ENCODE measurements at regions not wholly inside any gene's neighbourhood (a gene's known extent, or its start where the extent isn't known, plus 50 kb on each side); places are given as distances from the start of the nearest gene placed in this dataset.

DNA sequence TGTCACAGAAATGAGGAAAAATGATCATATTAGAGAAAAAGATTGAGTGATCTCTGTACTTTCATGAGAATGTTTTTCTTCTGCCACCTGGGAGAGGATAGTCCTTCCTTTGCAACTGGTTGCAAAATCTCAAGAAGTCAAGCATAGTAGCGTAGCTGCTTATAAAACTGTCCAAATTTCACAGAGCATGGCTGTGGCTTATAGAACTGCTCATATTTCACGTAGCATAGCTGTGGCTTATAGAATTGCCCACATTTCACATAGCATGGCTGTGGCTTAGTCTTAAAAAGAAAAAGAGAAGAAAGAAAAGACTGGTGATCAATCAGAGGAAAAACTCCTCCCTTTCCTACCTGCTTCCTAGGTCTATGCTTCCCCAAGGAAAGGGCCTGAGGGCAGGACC is 329.5 kb downstream of the SIPA1L2 start:
- TF ChIP-seq, protein P1, sequence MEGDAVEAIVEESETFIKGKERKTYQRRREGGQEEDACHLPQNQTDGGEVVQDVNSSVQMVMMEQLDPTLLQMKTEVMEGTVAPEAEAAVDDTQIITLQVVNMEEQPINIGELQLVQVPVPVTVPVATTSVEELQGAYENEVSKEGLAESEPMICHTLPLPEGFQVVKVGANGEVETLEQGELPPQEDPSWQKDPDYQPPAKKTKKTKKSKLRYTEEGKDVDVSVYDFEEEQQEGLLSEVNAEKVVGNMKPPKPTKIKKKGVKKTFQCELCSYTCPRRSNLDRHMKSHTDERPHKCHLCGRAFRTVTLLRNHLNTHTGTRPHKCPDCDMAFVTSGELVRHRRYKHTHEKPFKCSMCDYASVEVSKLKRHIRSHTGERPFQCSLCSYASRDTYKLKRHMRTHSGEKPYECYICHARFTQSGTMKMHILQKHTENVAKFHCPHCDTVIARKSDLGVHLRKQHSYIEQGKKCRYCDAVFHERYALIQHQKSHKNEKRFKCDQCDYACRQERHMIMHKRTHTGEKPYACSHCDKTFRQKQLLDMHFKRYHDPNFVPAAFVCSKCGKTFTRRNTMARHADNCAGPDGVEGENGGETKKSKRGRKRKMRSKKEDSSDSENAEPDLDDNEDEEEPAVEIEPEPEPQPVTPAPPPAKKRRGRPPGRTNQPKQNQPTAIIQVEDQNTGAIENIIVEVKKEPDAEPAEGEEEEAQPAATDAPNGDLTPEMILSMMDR (IDR thresholded peaks at IDR 0.05), result no peak
- no peak for TF ChIP-seq POLR2AphosphoS5 (IDR thresholded peaks at IDR 0.05; ENCODE audit: insufficient read depth in 1 of 2, low read depth in 1 of 2)
- TF ChIP-seq POLR2A (IDR thresholded peaks at IDR 0.05), result no peak

Data from vagina (tissue), 2 donors.